PC-3 (cell line): ENCODE measurements at regions not wholly inside any gene's neighbourhood (a gene's known extent, or its start where the extent isn't known, plus 50 kb on each side); places are given as distances from the start of the nearest gene placed in this dataset.

Source experiments
- ATAC-seq: fragments of 200-7000 bp; cut with Tn5 transposase; 2 replicates; pipeline ENCODE4 v1.9.1; 2020; ENCODE audit warnings: mild to moderate bottlenecking, moderate library complexity
- BruUV-seq: library from RNA; stranded (reverse); fragments of 400-500 nt; replicated peaks from 2 replicates; lab custom pipeline; 2021; lab: Mats Ljungman, UMichigan
- CTCF ChIA-PET: fragments of 300-600 bp; sonication (Branson Sonifier 250); formaldehyde crosslinking; loops from one replicate; lab custom pipeline; 2022; ENCODE audit warnings: antibody characterized with exemption; lab: Charles Lee
- POLR2A ChIA-PET: fragments of 300-600 bp; sonication (Branson Sonifier 250); formaldehyde crosslinking; loops from one replicate; lab custom pipeline; 2022; ENCODE audit warnings: antibody characterized with exemption; ENCODE audit not compliant: unreplicated experiment; lab: Charles Lee
- DNase-seq: peaks from one replicate; pipeline ENCODE4 v3.0.0-alpha.2; 2015
- H2AFZ ChIP-seq: fragments of 300-600 bp; sonication (generic); 2 replicates; pipeline ENCODE4 v1.6.0; 2016; ENCODE audit warnings: antibody characterized with exemption, low read length
- H3F3A ChIP-seq: fragments of 300-600 bp; sonication (generic); one replicate; pipeline ENCODE4 v1.6.0; 2017; ENCODE audit warnings: antibody characterized with exemption, low read length, control low read depth, mild to moderate bottlenecking; ENCODE audit not compliant: unreplicated experiment
- H3K27ac ChIP-seq: fragments of 300-600 bp; sonication (generic); 2 replicates; pipeline ENCODE4 v1.5.1; 2016; ENCODE audit warnings: mild to moderate bottlenecking, low read length
- H3K27me3 ChIP-seq: fragments of 300-600 bp; sonication (generic); 2 replicates; pipeline ENCODE4 v1.6.1; 2016; ENCODE audit warnings: low read length, mixed read lengths
- H3K36me3 ChIP-seq: fragments of 300-600 bp; sonication (generic); 2 replicates; pipeline ENCODE4 v1.6.1; 2016; ENCODE audit warnings: low read depth, mixed run types, low read length, mixed read lengths
- H3K4me1 ChIP-seq: fragments of 300-600 bp; sonication (generic); 2 replicates; pipeline ENCODE4 v1.5.1; 2016; ENCODE audit warnings: low read length; ENCODE audit not compliant: insufficient read depth
- H3K4me2 ChIP-seq: fragments of 300-600 bp; sonication (generic); 2 replicates; pipeline ENCODE4 v1.6.0; 2016; ENCODE audit warnings: low read length
- H3K4me3 ChIP-seq: fragments of 300-600 bp; sonication (generic); 2 replicates; pipeline ENCODE4 v1.5.1; 2016; ENCODE audit warnings: mild to moderate bottlenecking, low read length, mixed read lengths
- H3K79me2 ChIP-seq: fragments of 300-600 bp; sonication (generic); 2 replicates; pipeline ENCODE4 v1.6.1; 2017; ENCODE audit warnings: low read length, mixed read lengths
- H3K9ac ChIP-seq: fragments of 300-600 bp; sonication (generic); 2 replicates; pipeline ENCODE4 v1.6.0; 2016; ENCODE audit warnings: mild to moderate bottlenecking, low read length
- H3K9me2 ChIP-seq: fragments of 300-600 bp; sonication (generic); replicated peaks from 2 replicates; pipeline ENCODE4 v1.6.1; 2016; ENCODE audit warnings: mixed run types, low read length, mixed read lengths
- H3K9me3 ChIP-seq: fragments of 300-600 bp; sonication (generic); 2 replicates; pipeline ENCODE4 v1.6.1; 2016; ENCODE audit warnings: low read length, mixed read lengths
- H4K20me1 ChIP-seq: fragments of 300-600 bp; sonication (generic); 2 replicates; pipeline ENCODE4 v1.6.1; 2016; ENCODE audit warnings: low read length, mixed read lengths
- EZH2 ChIP-seq: fragments of 300-600 bp; sonication (generic); IDR thresholded peaks from one replicate; pipeline ENCODE4 v1.6.1; 2017; ENCODE audit warnings: antibody characterized with exemption, mild to moderate bottlenecking, low read length; ENCODE audit not compliant: unreplicated experiment
- EZH2phosphoT487 ChIP-seq: fragments of 300-600 bp; sonication (generic); IDR thresholded peaks from 2 replicates; pipeline ENCODE4 v1.6.1; 2018; ENCODE audit warnings: mild to moderate bottlenecking, antibody characterized with exemption, low read length, borderline replicate concordance
- intact Hi-C: fragments of 100-400 bp; cut with micrococcal nuclease; formaldehyde crosslinking; loops from 2 replicates; pipeline ENCODE4 v1.9.0; 2023
- TF ChIP-seq, protein P1 (sequence below): fragments of 300-600 bp; sonication (generic); conservative IDR thresholded peaks from 2 replicates; pipeline ENCODE4 v1.5.1; 2017; ENCODE audit warnings: antibody characterized with exemption, low read depth, mild to moderate bottlenecking, low read length

DNA sequence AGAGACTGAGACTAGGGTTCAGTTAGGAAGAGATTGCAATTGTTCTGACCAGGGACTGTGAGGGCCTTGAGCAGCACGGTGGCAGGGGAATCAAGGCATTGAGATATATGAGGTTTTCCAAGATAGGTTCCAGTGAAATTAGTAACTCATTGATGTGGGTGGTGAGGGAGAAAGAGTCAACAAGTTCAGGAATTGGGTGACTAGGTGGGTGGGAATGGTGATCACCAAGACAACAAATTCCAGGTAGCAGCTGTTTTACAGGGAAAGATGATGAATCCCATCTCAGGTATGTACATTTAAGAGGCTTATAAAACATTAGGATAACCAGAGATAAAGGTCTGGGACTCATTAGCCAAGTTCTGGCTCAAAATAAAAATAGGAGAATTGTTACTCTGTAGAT is 251.5 kb upstream of the MGAT5 start:
- H4K20me1 ChIP-seq, result no peaks in the 10 kb centered on the region
- no TSS peak for BruUV-seq
- H3K27me3 ChIP-seq, result peaks cover 8% of the 10 kb centered on the region; the same call in 1 of the 2 replicates
- H3K9ac ChIP-seq, result no peak overlapping the region
- intact Hi-C loops, result no loop called here
- DNase-seq, result peak; percentile 55
- H3F3A ChIP-seq, result no peaks in the 10 kb centered on the region
- H3K79me2 ChIP-seq, result no peaks in the 10 kb centered on the region
- TF ChIP-seq, protein P1, sequence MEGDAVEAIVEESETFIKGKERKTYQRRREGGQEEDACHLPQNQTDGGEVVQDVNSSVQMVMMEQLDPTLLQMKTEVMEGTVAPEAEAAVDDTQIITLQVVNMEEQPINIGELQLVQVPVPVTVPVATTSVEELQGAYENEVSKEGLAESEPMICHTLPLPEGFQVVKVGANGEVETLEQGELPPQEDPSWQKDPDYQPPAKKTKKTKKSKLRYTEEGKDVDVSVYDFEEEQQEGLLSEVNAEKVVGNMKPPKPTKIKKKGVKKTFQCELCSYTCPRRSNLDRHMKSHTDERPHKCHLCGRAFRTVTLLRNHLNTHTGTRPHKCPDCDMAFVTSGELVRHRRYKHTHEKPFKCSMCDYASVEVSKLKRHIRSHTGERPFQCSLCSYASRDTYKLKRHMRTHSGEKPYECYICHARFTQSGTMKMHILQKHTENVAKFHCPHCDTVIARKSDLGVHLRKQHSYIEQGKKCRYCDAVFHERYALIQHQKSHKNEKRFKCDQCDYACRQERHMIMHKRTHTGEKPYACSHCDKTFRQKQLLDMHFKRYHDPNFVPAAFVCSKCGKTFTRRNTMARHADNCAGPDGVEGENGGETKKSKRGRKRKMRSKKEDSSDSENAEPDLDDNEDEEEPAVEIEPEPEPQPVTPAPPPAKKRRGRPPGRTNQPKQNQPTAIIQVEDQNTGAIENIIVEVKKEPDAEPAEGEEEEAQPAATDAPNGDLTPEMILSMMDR, result no peak
- TF ChIP-seq EZH2 (no peak), EZH2phosphoT487 (no peak)
- POLR2A ChIA-PET, result no interaction called here
- no peaks in the 10 kb centered on the region for H3K9me3 ChIP-seq
- no peak overlapping the region for H2AFZ ChIP-seq
- no peak overlapping the region for H3K4me2 ChIP-seq
- peaks cover 5% of the 10 kb centered on the region; the same call in 1 of the 2 replicates for H3K4me1 ChIP-seq
- H3K4me3 ChIP-seq, result no peak overlapping the region
- H3K36me3 ChIP-seq, result no peaks in the 10 kb centered on the region
- no peaks in the 10 kb centered on the region for H3K9me2 ChIP-seq
- no peak overlapping the region for H3K27ac ChIP-seq
- ATAC-seq, result no peak
- CTCF ChIA-PET, result no interaction called here

- H3K9ac ChIP-seq, result no peak overlapping the region
- peaks cover 5% of the 10 kb centered on the region; the same call in 1 of the 2 replicates for H3K4me1 ChIP-seq
- intact Hi-C loops, result no loop called here
- H2AFZ ChIP-seq, result no peak overlapping the region
- no TSS peak for BruUV-seq
- no peak overlapping the region for H3K4me3 ChIP-seq
- H4K20me1 ChIP-seq, result no peaks in the 10 kb centered on the region
- H3K27me3 ChIP-seq, result peaks cover 8% of the 10 kb centered on the region; the same call in 1 of the 2 replicates
- POLR2A ChIA-PET, result interaction anchor here (0.6 kb wide), 1 partner anchor 26 kb away, joined by 4 read pairs; no protein-coding TSS in a partner anchor
- no peaks in the 10 kb centered on the region for H3K9me3 ChIP-seq
- CTCF ChIA-PET, result no interaction called here
- no peaks in the 10 kb centered on the region for H3F3A ChIP-seq
- no peak for ATAC-seq
- no peak for DNase-seq
- H3K27ac ChIP-seq, result no peak overlapping the region
- TF ChIP-seq, protein P1, result no peak
- no peak for TF ChIP-seq EZH2phosphoT487
- TF ChIP-seq EZH2, result no peak
- no peaks in the 10 kb centered on the region for H3K36me3 ChIP-seq
- H3K79me2 ChIP-seq, result no peaks in the 10 kb centered on the region
- H3K9me2 ChIP-seq, result no peaks in the 10 kb centered on the region
- H3K4me2 ChIP-seq, result no peak overlapping the region
Measured at GRCh38 chr2:134002921-134003320, 251.0 kb upstream of the MGAT5 start.

DNA sequence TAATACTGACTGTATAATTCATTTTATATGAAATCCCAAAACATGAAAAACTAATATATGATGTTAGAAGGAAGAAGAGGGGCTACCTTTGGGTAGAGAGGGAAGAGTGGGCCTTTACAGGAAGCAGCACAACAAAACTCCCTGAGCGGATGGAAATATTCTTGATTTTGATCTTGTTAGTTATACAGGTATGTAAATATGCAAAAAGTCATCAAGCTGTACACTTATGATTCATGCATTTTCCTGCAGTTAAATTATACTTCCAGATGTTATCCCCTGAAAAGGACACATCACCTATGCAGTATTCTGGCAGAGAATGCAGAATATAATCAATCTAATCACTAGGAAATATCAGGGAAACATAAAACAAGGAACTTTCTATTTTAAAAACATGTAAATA is 249.4 kb upstream of the MGAT5 start:
- Histone ChIP-seq H3F3A (no peaks in the 10 kb centered on the region), H4K20me1 (no peaks in the 10 kb centered on the region), H3K9ac (no peak overlapping the region), H3K4me1 (peaks cover 5% of the 10 kb centered on the region; the same call in 1 of the 2 replicates), H3K36me3 (no peaks in the 10 kb centered on the region), H3K27me3 (peaks cover 8% of the 10 kb centered on the region; the same call in 1 of the 2 replicates), H3K27ac (no peak overlapping the region), H3K4me3 (no peak overlapping the region), H3K9me2 (no peaks in the 10 kb centered on the region), H3K4me2 (no peak overlapping the region), H2AFZ (no peak overlapping the region), H3K79me2 (no peaks in the 10 kb centered on the region), H3K9me3 (no peaks in the 10 kb centered on the region)
- no TSS peak for BruUV-seq
- POLR2A ChIA-PET, result no interaction called here
- TF ChIP-seq, protein P1, result no peak
- TF ChIP-seq EZH2phosphoT487, result no peak
- TF ChIP-seq EZH2, result no peak
- ATAC-seq (no peak), DNase-seq (no peak)
- CTCF ChIA-PET, result no interaction called here
- intact Hi-C loops, result no loop called here
